C4-2B (cell line): ENCODE measurements at regions not wholly inside any gene's neighbourhood (a gene's known extent, or its start where the extent isn't known, plus 50 kb on each side); places are given as distances from the start of the nearest gene placed in this dataset.

Experiments used
- H3K27ac ChIP-seq: fragments of 450-650 bp; 2 replicates; pipeline ENCODE4 v1.5.1; 2017
- CTCF ChIP-seq: fragments of 450-650 bp; conservative IDR thresholded peaks from 2 replicates; pipeline ENCODE4 v1.5.1; 2017; ENCODE audit warnings: mild to moderate bottlenecking
- ZFX ChIP-seq: fragments of 450-650 bp; IDR thresholded peaks from 2 replicates; pipeline ENCODE4 v1.6.1; 2017

- TF ChIP-seq CTCF (no peak), ZFX (no peak)
- H3K27ac ChIP-seq = no peak overlapping the region
Observed at GRCh38 chr14:38848243-38848935, 254.6 kb downstream of the SEC23A start.

- H3K27ac ChIP-seq = no peak overlapping the region
- TF ChIP-seq ZFX (no peak), CTCF (no peak)
Observed at GRCh38 chr14:38847161-38847560, 255.9 kb downstream of the SEC23A start.

GRCh38 chr14:38839694-38840365 lies 263.2 kb downstream of the SEC23A start:
- H3K27ac ChIP-seq = no peak overlapping the region
- TF ChIP-seq ZFX (no peak), CTCF (no peak)

GRCh38 chr14:38838979-38839323 lies 264.1 kb downstream of the SEC23A start:
- no peak for TF ChIP-seq CTCF
- no peak for TF ChIP-seq ZFX
- H3K27ac ChIP-seq = no peak overlapping the region

GRCh38 chr14:38838049-38838978 lies 264.7 kb downstream of the SEC23A start:
- TF ChIP-seq CTCF = no peak
- TF ChIP-seq ZFX = no peak

GRCh38 chr14:38837343-38838048 lies 265.5 kb downstream of the SEC23A start:
- H3K27ac ChIP-seq = no peak overlapping the region
- no peak for TF ChIP-seq CTCF
- no peak for TF ChIP-seq ZFX

More at GRCh38 chr14:38838049-38838978, 264.7 kb downstream of the SEC23A start:
- H3K27ac ChIP-seq = no peak overlapping the region
